Activated CD4-positive, CD25-positive, alpha-beta regulatory T cell (primary cell): ENCODE measurements at regions not wholly inside any gene's neighbourhood (a gene's known extent, or its start where the extent isn't known, plus 50 kb on each side); places are given as distances from the start of the nearest gene placed in this dataset.

ENCODE experiments used
- DNase-seq, 4 experiments: peaks; one replicate each; lab custom pipeline; 2025; lab: John Stamatoyannopoulos, UW

DNA sequence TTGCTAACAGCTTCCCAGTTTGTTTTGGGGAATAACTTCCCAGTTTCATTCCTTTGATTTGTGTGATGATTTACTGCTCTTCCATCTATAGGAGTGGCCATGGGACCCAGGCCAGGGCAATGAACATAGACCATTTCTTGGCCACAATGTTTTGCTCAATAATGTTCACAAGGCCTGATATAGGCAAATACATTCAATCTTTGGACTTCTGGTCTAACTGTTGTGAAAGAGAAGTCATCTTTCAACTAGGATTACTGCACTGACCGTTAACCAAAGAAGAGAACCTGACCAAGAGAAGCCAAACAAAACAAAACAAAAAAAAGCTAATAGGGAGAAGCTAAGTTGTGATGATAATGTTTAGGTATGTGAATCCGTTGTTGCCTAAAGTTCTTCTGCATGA lies 221.8 kb upstream of the SUCLG2 start:
- no peak for DNase-seq

- no peak for DNase-seq
These were observed 221.4 kb upstream of the SUCLG2 start for GRCh38 chr3:67875858-67876257.

GRCh38 chr3:67875338-67875737 lies 220.9 kb upstream of the SUCLG2 start:
- no peak for DNase-seq

- DNase-seq = no peak
These were observed 216.1 kb upstream of the SUCLG2 start for GRCh38 chr3:67870477-67870876.

DNA sequence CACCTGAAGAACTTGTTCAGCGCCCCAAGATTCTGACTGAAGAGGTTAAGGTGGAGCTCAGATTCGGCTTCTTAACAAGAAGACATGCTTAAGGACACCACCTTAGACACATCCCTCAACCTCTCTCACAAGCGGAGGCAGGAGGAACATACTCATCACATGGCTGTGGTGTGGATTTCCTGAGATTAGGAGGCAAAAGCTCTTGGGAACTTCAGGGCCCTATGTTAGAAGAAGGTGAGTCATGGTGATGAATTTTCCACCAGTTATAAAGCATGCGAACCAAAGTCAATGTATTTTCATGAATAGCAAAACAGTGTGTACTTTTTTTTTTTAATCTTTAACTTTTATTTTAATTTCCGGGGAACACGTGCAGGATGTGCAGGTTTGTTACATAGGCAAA lies 212.2 kb upstream of the SUCLG2 start:
- DNase-seq = no peak

- DNase-seq = no peak
These were observed 210.3 kb upstream of the SUCLG2 start for GRCh38 chr3:67864587-67865183.

GRCh38 chr3:67863869-67864268 lies 209.5 kb upstream of the SUCLG2 start:
- DNase-seq = no peak

DNA sequence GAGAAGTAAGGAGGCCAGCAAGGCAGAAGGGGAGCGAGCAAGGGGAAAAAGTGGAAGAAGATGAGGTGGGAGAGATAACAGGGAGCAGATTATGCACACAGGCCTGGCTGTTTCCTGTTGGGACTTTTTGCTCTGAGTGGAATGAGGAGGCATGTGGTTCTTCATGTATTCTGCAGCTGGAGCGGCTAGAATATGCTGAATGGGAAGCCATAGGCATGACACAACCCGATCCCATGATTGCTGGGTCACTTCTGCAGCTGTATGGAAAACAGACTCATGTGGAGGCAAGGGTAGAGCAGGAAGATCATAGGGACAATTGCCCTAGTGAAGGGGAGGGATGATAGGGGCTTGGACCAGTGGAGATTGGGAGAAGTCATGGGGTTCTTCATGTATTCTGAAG lies 206.0 kb upstream of the SUCLG2 start:
- no peak for DNase-seq

DNA sequence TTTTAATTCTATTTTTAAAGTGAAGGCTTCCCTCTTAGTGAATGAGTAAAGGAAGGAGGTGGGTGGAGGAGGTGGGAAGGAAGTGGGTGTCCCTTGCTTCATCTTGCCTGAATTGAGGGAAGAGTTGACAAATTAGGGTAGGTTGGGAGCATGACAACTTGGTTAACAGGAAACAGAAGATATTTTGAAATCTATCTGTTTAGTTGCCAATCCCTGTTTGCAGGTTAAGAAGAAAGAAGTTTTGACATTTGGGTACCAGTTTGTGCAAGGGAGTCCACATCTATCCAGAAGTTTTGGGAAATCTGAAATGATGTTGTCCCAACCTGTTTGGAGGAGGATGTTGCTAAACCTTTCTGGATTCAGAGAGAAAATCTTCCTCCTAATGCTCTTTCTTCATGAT lies 204.1 kb upstream of the SUCLG2 start:
- DNase-seq = no peak

DNA sequence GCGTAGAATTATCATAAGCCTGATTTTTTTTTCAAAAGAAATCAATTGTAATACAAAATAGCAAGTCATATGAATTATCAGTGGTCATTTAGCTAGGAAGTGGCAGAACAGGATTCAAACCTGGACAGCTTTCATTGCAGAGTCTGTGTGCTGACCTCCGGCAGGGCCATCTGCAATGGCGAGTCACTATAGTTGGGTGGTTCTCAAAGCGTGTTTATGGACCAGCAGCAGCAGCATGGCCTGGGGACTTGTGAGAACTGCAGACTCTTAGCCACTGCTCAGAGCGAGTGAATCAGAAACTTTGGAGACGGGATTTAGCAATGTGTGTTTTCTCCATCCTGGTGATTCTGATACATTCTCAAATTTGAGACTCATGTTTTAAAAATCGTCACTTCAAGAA lies 202.3 kb upstream of the SUCLG2 start:
- DNase-seq = no peak

- DNase-seq = no peak
These were observed 200.3 kb upstream of the SUCLG2 start for GRCh38 chr3:67854663-67855062.

DNA sequence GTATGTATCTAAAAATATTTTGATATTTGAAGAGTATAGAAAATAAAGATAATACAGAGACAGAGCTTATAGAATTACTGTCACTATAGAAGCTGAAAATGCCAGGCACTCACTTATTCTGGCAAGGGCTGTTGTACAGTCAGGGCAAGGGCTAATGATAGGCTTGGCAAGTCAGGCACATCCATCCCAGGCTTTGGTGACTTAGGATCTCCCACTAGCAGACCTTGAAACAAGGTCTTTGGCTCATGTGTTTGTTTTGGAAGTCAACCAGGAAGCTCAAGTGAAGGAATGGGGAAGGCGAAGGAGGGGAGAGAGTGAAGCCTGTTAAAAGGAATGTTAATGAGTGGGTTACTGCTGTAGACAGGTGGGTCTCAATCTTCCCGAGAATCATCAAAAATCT lies 199.1 kb upstream of the SUCLG2 start:
- DNase-seq = no peak

GRCh38 chr3:67848299-67848698 lies 193.9 kb upstream of the SUCLG2 start:
- no peak for DNase-seq

GRCh38 chr3:67846166-67846565 lies 191.8 kb upstream of the SUCLG2 start:
- DNase-seq = no peak

GRCh38 chr3:67832817-67833216 lies 178.4 kb upstream of the SUCLG2 start:
- DNase-seq = no peak

DNA sequence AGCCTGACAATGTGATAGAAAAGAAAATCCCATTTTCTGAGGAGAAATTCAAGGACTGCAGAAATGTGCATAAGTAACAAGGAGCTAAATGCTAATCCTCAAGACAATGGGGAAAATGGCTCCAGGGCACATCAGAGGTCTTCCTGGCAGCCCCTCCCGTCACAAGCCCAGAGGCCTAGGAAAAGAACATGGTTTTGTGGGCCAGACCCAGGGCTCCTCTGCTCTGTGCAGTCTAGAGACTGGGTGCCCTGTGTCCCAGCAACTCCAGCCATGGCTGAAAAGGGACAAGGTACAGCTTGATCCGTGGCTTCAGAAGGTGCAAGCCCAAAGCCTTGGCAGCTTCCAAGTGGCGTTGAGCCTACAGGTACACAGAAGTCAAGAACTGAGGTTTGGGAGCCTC lies 176.8 kb upstream of the SUCLG2 start:
- DNase-seq = no peak

GRCh38 chr3:67828486-67829010 lies 174.1 kb upstream of the SUCLG2 start:
- DNase-seq = no peak

DNA sequence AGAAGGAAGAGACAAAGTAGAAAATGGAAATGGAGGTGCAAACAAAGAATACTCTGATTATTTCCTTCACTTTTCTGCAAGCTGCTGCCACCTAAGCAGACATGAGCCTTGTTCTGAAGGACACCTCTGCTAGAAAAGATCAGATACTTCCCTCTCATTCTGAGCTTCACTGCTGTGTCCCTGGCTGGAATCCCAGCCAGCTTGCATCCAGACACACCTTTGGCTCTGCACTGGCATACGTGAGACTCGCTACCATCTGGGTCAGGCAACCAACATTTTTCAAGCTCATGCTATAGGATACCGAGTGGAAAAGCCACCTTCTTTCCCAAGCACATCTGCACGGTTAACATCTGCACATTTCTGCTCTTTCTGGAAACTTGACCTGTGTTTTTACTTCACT lies 166.7 kb upstream of the SUCLG2 start:
- DNase-seq = no peak

DNA sequence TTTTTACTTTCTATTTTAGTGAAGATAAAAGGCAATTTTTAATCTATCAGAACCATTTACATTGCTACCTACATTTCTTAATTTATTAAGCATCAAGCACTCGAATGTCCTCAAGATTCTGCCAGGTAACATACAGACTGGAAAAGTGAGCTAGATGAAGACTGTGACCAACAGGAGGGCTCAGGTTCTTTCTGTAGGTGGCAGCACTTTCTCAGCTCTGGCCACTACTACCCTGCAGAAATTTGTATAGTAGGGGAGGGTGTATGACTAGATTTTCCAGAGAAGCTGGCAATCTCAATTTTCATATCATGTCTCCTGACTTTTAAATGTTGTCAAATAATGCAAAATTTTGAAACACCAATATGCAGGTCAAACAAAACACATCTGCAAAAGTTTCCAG lies 165.0 kb upstream of the SUCLG2 start:
- DNase-seq = no peak

DNA sequence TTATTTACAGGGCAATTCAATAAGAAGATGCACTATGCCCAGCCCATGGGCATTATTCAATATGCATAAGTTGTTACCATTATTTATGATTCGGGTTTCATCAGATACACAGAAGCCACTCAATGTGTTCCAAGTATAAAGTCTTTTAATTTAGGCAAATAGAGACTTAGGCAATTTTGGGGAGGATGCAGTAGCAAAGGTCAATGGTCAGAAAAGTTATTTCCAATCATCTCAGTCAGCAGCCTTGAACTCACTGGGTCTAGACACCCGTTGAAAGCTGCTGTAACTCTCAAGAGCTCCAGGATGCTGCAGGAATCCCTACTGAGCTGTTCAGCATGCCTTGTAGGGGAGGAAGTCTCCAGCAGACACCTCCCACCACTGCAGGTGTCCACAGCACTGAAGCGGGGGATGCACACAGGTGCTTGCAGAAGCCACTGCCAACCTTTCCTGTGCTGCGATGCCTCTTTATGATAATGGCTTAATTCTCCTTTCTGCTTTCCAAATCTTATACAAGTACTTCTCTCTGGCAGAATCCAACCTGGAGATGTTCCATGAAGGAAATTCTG lies 155.0 kb upstream of the SUCLG2 start:
- no peak for DNase-seq

- no peak for DNase-seq
These were observed 154.5 kb upstream of the SUCLG2 start for GRCh38 chr3:67808906-67809305.

DNA sequence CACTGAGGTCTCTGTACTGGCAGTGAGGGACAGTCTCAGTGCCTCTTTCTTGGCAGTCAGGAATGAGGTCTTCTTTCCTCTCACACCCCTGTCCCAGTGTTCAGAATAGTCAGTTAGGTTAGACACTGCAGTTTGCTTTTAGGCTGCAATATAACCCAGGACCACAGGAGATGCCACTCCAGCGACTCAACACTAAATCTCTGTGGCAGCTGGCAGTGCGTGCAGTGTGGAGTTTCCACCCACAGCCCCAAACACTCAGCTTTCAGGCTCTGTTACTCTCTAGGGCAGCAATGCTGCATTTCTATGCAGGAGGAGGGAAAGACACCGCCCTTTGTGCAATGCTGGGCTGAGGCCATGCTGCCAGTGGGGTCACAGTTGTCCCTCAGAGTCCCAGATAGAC lies 150.2 kb upstream of the SUCLG2 start:
- DNase-seq = no peak

- no peak for DNase-seq
These were observed 149.7 kb upstream of the SUCLG2 start for GRCh38 chr3:67804089-67804488.

- no peak for DNase-seq
These were observed 144.0 kb upstream of the SUCLG2 start for GRCh38 chr3:67798412-67798811.
